Endodermal cell (in vitro differentiated cells): ENCODE measurements at regions not wholly inside any gene's neighbourhood (a gene's known extent, or its start where the extent isn't known, plus 50 kb on each side); places are given as distances from the start of the nearest gene placed in this dataset.
"Not testable (repeated sequence)": the region's sequence is repeated elsewhere in the genome, so short reads cannot be mapped to it uniquely, and the experiment has no call there.

ENCODE experiments used
- DNase-seq: peaks from one replicate; pipeline ENCODE4 v3.0.0-alpha.2; 2017
- H3K27ac ChIP-seq: 2 replicates; pipeline ENCODE4 v1.5.1; 2013; ENCODE audit warnings: mild to moderate bottlenecking, low read depth, low read length, moderate library complexity
- H3K27me3 ChIP-seq: 2 replicates; pipeline ENCODE4 v1.6.1; 2013; ENCODE audit warnings: mild to moderate bottlenecking, low read length, moderate library complexity; ENCODE audit not compliant: insufficient read depth, control insufficient read depth, poor library complexity, severe bottlenecking
- H3K36me3 ChIP-seq: 2 replicates; pipeline ENCODE4 v1.7.0; 2013; ENCODE audit warnings: mild to moderate bottlenecking, low read length, moderate library complexity; ENCODE audit not compliant: control insufficient read depth, insufficient read depth
- H3K4me1 ChIP-seq: one replicate; pipeline ENCODE4 v1.7.0; 2013; ENCODE audit warnings: low read length; ENCODE audit not compliant: control insufficient read depth, insufficient read depth
- H3K4me3 ChIP-seq: 2 replicates; pipeline ENCODE4 v1.5.1; 2013; ENCODE audit warnings: mild to moderate bottlenecking, low read length, moderate library complexity
- H3K9ac ChIP-seq: 2 replicates; pipeline ENCODE4 v1.6.1; 2013; ENCODE audit warnings: mild to moderate bottlenecking, low read length, moderate library complexity; ENCODE audit not compliant: poor library complexity, severe bottlenecking; ENCODE audit errors: extremely low read depth
- H3K9me3 ChIP-seq: 2 replicates; pipeline ENCODE4 v1.6.1; 2013; ENCODE audit warnings: mild to moderate bottlenecking, low read length, moderate library complexity; ENCODE audit not compliant: control insufficient read depth
- H3K27ac Mint-ChIP-seq: 2 replicates; pipeline ENCODE4 v1.8.0; 2020; ENCODE audit warnings: mixed read lengths
- H3K27me3 Mint-ChIP-seq: 2 replicates; pipeline ENCODE4 v1.8.0; 2021; ENCODE audit warnings: mild to moderate bottlenecking, mixed read lengths; ENCODE audit not compliant: insufficient read depth
- H3K36me3 Mint-ChIP-seq: 2 replicates; pipeline ENCODE4 v1.8.0; 2020; ENCODE audit warnings: low read depth, mixed read lengths
- H3K4me1 Mint-ChIP-seq: 2 replicates; pipeline ENCODE4 v1.8.0; 2020; ENCODE audit warnings: mixed read lengths
- H3K4me3 Mint-ChIP-seq: 2 replicates; pipeline ENCODE4 v1.8.0; 2020; ENCODE audit warnings: mild to moderate bottlenecking, moderate library complexity, mixed read lengths
- H3K9me3 Mint-ChIP-seq: 2 replicates; pipeline ENCODE4 v1.8.0; 2020; ENCODE audit warnings: mild to moderate bottlenecking, mixed read lengths
- CTCF ChIP-seq: fragments of 200-600 bp; sonication (generic); conservative IDR thresholded peaks from 2 replicates; pipeline ENCODE4 v1.5.0; 2021; ENCODE audit warnings: antibody characterized with exemption, mild to moderate bottlenecking
- WGBS, 2 experiments: methylation state at CpG; one replicate each; pipeline versions ENCODE4 v1.1.5 to v1.1.7; 2013; ENCODE audit warnings: missing lambda C conversion rate in 2 of 2, mixed read lengths in 1 of 2; ENCODE audit not compliant: insufficient coverage in 1 of 2, insufficient read length in 1 of 2; 5-methylcytosine and 5-hydroxymethylcytosine counted together

- Mint-ChIP-seq H3K4me1 (no peaks in the 10 kb centered on the region), H3K27ac (no peak overlapping the region), H3K4me3 (no peak overlapping the region), H3K27me3 (no peaks in the 10 kb centered on the region), H3K36me3 (no peaks in the 10 kb centered on the region), H3K9me3 (no peaks in the 10 kb centered on the region)
- 97% methylated on average over 1 of the region's 1 CpG; no CpG with 5 or more reads in 1 of the 2 experiments for WGBS, 2 experiments
- H3K9me3 ChIP-seq: no peaks in the 10 kb centered on the region
- H3K9ac ChIP-seq: no peak overlapping the region
- no peak overlapping the region for H3K4me3 ChIP-seq
- H3K27ac ChIP-seq: no peak overlapping the region
- H3K36me3 ChIP-seq: no peaks in the 10 kb centered on the region
- H3K27me3 ChIP-seq: no peaks in the 10 kb centered on the region
- no peak for TF ChIP-seq CTCF
- no peak for DNase-seq
- no peaks in the 10 kb centered on the region for H3K4me1 ChIP-seq
Observed at GRCh38 chr6:63466242-63466733, 106.0 kb upstream of the LOC128125822 start.

- Histone ChIP-seq H3K27ac (no peak overlapping the region), H3K4me3 (no peak overlapping the region), H3K36me3 (no peaks in the 10 kb centered on the region), H3K4me1 (no peaks in the 10 kb centered on the region), H3K9ac (no peak overlapping the region), H3K9me3 (no peaks in the 10 kb centered on the region), H3K27me3 (no peaks in the 10 kb centered on the region)
- DNase-seq: no peak
- 86 to 89% methylated on average over 9 to 10 of the region's 10 CpGs for WGBS, 2 experiments
- no peak for TF ChIP-seq CTCF
- Mint-ChIP-seq H3K27ac (no peak overlapping the region), H3K9me3 (no peaks in the 10 kb centered on the region), H3K27me3 (no peaks in the 10 kb centered on the region), H3K36me3 (no peaks in the 10 kb centered on the region), H3K4me3 (no peak overlapping the region), H3K4me1 (no peaks in the 10 kb centered on the region)
Observed at GRCh38 chr6:63467247-63467954, 104.9 kb upstream of the LOC128125822 start.

GRCh38 chr6:63471145-63471544 is 101.1 kb upstream of the LOC128125822 start:
- not testable (repeated sequence) for H3K27ac Mint-ChIP-seq, H3K36me3 Mint-ChIP-seq, H3K9ac ChIP-seq, H3K4me1 ChIP-seq, H3K27me3 Mint-ChIP-seq, H3K4me1 Mint-ChIP-seq, H3K4me3 Mint-ChIP-seq, DNase-seq, H3K27me3 ChIP-seq, H3K9me3 Mint-ChIP-seq, H3K9me3 ChIP-seq, H3K27ac ChIP-seq, H3K4me3 ChIP-seq, H3K36me3 ChIP-seq
- 75 to 91% methylated on average over 1 to 2 of the region's 2 CpGs for WGBS, 2 experiments
